ENCODE measurements at regions not wholly inside any gene's neighbourhood (a gene's known extent, or its start where the extent isn't known, plus 50 kb on each side); places are given as distances from the start of the nearest gene placed in this dataset.

DNA sequence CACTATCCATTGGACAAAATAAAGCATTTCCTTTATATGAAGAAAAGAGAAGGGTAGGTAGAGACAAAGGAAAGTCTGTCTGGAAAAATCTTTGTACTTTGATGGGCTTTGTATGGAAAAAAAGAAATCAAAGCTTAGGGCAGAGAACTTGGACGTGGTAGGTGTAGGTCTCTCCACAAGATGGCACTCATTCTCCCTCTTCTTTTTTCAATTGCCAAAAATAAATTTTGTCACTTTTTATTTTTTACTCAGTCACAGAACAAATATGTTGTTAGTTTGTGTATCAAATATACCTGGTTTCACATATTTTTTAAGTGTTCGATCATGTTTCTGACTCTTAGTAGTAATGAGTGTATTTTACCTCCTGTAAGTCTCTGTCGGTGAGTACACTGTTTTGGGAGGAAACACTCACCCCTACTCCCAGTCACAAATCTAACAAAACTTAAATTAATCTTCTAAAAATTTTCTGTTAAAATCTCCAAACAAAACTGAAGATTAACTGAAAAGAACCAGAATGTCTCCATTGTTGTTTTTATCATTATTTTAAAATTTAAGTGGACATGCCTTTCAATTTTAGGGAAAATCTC lies 415.8 kb upstream of the GOLIM4 start:
- TF ChIP-seq, protein P1, sequence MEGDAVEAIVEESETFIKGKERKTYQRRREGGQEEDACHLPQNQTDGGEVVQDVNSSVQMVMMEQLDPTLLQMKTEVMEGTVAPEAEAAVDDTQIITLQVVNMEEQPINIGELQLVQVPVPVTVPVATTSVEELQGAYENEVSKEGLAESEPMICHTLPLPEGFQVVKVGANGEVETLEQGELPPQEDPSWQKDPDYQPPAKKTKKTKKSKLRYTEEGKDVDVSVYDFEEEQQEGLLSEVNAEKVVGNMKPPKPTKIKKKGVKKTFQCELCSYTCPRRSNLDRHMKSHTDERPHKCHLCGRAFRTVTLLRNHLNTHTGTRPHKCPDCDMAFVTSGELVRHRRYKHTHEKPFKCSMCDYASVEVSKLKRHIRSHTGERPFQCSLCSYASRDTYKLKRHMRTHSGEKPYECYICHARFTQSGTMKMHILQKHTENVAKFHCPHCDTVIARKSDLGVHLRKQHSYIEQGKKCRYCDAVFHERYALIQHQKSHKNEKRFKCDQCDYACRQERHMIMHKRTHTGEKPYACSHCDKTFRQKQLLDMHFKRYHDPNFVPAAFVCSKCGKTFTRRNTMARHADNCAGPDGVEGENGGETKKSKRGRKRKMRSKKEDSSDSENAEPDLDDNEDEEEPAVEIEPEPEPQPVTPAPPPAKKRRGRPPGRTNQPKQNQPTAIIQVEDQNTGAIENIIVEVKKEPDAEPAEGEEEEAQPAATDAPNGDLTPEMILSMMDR (conservative IDR thresholded peaks at IDR 0.05) = peak; percentile 83
- no peak for TF ChIP-seq ZFX (IDR thresholded peaks at IDR 0.05)
